ENCODE measurements at regions not wholly inside any gene's neighbourhood (a gene's known extent, or its start where the extent isn't known, plus 50 kb on each side); places are given as distances from the start of the nearest gene placed in this dataset.
"Not testable (repeated sequence)": the region's sequence is repeated elsewhere in the genome, so short reads cannot be mapped to it uniquely, and the experiment has no call there.

DNA sequence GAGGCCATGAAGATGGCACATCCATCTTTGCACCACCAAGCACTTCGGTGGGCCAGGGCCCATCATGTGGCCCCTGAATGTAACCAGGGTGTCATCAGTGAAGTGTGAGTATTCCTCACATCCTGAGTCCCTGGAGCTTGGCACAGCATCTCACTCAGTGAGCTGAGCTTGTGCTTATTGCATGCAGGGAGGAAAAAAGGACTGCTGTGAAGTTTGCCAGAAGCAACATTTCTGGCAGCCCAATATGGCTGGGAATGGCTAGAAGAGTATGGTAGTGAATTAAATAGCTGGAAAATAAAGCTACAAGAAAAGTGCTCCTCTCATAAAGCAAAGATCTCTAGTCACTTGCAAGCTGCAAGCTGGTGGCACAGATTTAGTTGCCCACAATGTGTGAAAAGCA, 109.3 kb downstream of the TNFSF18 start:
- TF ChIP-seq, protein P1, sequence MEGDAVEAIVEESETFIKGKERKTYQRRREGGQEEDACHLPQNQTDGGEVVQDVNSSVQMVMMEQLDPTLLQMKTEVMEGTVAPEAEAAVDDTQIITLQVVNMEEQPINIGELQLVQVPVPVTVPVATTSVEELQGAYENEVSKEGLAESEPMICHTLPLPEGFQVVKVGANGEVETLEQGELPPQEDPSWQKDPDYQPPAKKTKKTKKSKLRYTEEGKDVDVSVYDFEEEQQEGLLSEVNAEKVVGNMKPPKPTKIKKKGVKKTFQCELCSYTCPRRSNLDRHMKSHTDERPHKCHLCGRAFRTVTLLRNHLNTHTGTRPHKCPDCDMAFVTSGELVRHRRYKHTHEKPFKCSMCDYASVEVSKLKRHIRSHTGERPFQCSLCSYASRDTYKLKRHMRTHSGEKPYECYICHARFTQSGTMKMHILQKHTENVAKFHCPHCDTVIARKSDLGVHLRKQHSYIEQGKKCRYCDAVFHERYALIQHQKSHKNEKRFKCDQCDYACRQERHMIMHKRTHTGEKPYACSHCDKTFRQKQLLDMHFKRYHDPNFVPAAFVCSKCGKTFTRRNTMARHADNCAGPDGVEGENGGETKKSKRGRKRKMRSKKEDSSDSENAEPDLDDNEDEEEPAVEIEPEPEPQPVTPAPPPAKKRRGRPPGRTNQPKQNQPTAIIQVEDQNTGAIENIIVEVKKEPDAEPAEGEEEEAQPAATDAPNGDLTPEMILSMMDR (IDR thresholded peaks at IDR 0.05), result no peak
- no peaks in the 10 kb centered on the region for H3K36me3 ChIP-seq

DNA sequence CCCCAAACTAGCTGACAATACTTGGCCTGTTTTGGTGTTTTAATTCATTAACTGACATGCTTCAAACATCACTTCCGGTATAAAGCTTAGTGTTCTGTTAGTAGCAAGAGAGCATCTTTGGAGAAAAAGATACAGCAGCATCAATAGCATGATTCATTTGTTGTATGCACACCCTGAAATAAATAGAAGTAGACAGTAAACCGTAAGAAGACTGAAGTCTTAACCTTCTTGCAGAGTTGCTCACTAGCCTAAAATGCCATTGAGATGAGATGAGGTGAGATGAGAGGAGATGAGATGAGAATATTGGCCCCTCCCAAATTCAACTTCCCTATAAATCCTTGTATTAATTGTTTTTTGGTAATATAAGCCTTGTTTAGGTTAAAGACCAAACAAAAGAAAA, 108.8 kb downstream of the TNFSF18 start:
- H3K4me1 ChIP-seq, result peaks cover 0 to 17% (median 0%) of the 10 kb centered on the region in 3 donors
- no peaks in the 10 kb centered on the region for H3K27me3 ChIP-seq
- no peak overlapping the region for H3K4me3 ChIP-seq
- TF ChIP-seq, protein P1 (IDR thresholded peaks at IDR 0.05), result no peak
- H3K36me3 ChIP-seq, result no peaks in the 10 kb centered on the region
- no peaks in the 10 kb centered on the region for H3K9me3 ChIP-seq
- intact Hi-C loops (cut with DNase I), result no loop called here
- 35 to 38% methylated on average over 2 of the region's 2 CpGs for WGBS, 2 donors
- DNase-seq, result no peak
- no peak overlapping the region for H3K27ac ChIP-seq

More for the DNA sequence above, 109.3 kb downstream of the TNFSF18 start:
- no peak for DNase-seq
- Histone ChIP-seq H3K27ac (no peak overlapping the region), H3K9me3 (no peaks in the 10 kb centered on the region), H3K27me3 (no peaks in the 10 kb centered on the region), H3K4me3 (no peak overlapping the region), H3K4me1 (peaks cover 0 to 14% (median 0%) of the 10 kb centered on the region in 3 donors)
- 33 to 67% methylated on average over 1 of the region's 1 CpG for WGBS, 2 donors
- intact Hi-C loops (cut with DNase I), result no loop called here

DNA sequence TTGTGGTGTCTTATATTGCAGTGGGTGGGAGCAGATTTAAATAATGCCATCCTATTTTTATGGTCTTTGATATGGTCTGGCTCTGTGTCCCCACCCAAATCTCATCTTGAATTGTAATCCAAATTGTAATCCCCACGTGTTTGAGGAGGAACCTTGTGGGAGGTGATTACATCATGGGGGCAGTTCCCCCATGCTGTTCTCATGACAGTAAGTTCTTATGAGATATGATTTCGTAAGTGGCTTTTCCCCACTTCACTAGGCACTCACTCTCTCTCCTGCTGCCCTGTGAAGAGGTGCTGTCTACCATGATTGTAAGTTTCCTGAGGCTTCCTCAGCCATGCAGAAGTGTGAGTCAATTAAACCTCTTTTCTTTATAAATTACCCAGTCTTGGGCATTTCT, 107.6 kb downstream of the TNFSF18 start:
- DNase-seq; H3K27me3 ChIP-seq; intact Hi-C loops (cut with DNase I); H3K36me3 ChIP-seq; H3K27ac ChIP-seq; H3K4me3 ChIP-seq; H3K9me3 ChIP-seq: not testable (repeated sequence)
- WGBS, 2 donors, result 50 to 83% methylated on average over 2 of the region's 2 CpGs
- H3K4me1 ChIP-seq, result peaks cover 0 to 24% (median 0%) of the 10 kb centered on the region in 3 donors

DNA sequence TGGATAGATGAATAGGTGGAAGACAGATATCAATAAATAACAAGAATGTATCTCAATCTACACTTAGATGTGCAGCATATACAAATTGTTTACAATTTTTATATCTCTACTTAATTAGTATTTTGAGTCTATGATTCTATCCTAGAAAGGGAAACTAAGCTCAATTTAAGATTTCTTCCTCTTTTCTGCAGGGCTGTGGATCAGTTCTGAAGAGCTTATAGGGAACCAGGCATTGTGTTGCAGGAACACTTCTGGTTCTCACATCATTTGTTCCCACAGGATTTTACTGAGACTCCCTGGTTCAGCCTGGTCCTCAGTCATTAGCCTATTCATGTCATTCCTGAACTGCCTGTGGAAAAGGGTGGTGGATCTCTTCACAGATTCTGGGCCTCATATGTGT, 105.8 kb downstream of the TNFSF18 start:
- Histone ChIP-seq H3K4me1 (peaks cover 0 to 25% (median 0%) of the 10 kb centered on the region in 3 donors), H3K4me3 (no peak overlapping the region), H3K27ac (no peak overlapping the region), H3K27me3 (no peaks in the 10 kb centered on the region), H3K36me3 (no peaks in the 10 kb centered on the region), H3K9me3 (no peaks in the 10 kb centered on the region)
- intact Hi-C loops (cut with DNase I), result no loop called here
- TF ChIP-seq POLR2A (IDR thresholded peaks at IDR 0.05), result no peak
- TF ChIP-seq, protein P1 (IDR thresholded peaks at IDR 0.05), result no peak
- no peak for DNase-seq

DNA sequence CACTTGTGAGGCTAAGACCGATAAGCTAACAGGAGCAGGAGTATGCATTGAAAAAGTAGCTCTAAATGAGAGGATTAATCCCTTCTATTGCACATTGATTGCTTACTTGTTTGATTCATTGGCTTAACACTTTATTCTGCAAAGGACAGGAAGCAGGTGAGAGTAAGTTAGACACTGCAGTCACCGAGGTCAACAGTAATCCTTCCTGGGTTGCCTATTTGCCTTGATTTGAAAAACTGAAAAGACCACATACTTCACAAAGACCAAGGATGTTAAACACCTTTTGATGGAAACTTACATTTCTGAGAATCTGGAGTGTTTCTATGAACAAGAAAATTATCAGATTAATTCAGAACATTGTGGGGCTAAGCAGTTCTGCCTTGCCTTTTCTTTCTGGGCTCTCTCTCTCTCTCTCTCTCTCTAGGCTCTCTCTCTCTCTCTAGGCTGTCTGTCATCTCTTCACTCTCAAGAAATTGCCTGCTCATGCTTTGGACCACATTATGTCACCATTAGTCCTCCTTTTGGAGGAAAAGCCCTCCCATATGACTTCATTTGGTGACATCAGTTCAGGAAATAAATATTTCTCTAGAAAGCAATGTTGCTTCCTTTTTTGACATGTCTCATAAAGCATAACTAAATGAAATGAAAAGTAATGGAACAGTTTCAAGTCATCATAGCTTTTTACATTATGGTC, 103.8 kb downstream of the TNFSF18 start:
- Histone ChIP-seq H3K4me3 (no peak overlapping the region), H3K4me1 (peaks cover 0 to 32% (median 6%) of the 10 kb centered on the region in 3 donors), H3K27me3 (no peaks in the 10 kb centered on the region), H3K27ac (no peak overlapping the region), H3K9me3 (no peaks in the 10 kb centered on the region), H3K36me3 (no peaks in the 10 kb centered on the region)
- WGBS, 2 donors, result 73 to 80% methylated on average over 2 of the region's 2 CpGs
- TF ChIP-seq POLR2A (IDR thresholded peaks at IDR 0.05), result no peak
- TF ChIP-seq, protein P1 (IDR thresholded peaks at IDR 0.05), result no peak
- intact Hi-C loops (cut with DNase I), result no loop called here
- DNase-seq, result no peak

DNA sequence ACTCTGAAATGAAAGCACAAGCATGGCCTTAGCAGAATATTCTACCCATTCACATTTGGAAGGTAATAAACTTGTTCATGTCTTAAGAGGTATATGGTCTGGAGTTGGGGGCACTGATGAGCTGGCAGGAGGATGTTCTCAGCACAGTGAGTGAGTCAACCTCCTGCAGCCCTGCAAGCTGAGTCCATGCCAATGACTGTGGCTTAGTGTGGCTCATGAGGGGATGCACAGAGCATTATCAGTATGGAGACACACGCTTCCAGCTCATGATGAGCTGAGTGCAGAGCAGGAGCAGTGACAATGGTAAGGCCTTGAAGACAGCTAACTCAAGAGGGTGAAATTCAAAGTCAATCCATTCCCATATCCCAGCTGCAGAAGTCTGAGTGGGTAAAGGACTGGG, 102.3 kb downstream of the TNFSF18 start:
- intact Hi-C loops (cut with DNase I), result no loop called here
- no peak for DNase-seq
- no peak overlapping the region for H3K4me3 ChIP-seq
- no peaks in the 10 kb centered on the region for H3K36me3 ChIP-seq
- TF ChIP-seq POLR2A (IDR thresholded peaks at IDR 0.05), result no peak
- TF ChIP-seq, protein P1 (IDR thresholded peaks at IDR 0.05), result no peak
- 70 to 100% methylated on average over 1 of the region's 1 CpG for WGBS, 2 donors
- H3K27ac ChIP-seq, result no peak overlapping the region
- H3K4me1 ChIP-seq, result peaks cover 0 to 39% (median 9%) of the 10 kb centered on the region in 3 donors
- no peaks in the 10 kb centered on the region for H3K9me3 ChIP-seq
- H3K27me3 ChIP-seq, result no peaks in the 10 kb centered on the region
